IPS DF 4.7 (cell line): ENCODE measurements at regions not wholly inside any gene's neighbourhood (a gene's known extent, or its start where the extent isn't known, plus 50 kb on each side); places are given as distances from the start of the nearest gene placed in this dataset.

Experiments used
- DNase-seq: peaks from one replicate; pipeline ENCODE4 v3.0.0-alpha.2; 2013; ENCODE audit warnings: low spot score; ENCODE audit errors: extremely low read depth

- no peak for DNase-seq
These were observed 814.7 kb downstream of the GALC start for GRCh38 chr14:87178277-87178676.

- no peak for DNase-seq
These were observed 817.8 kb downstream of the GALC start for GRCh38 chr14:87175175-87175574.

- DNase-seq = no peak
These were observed 821.8 kb downstream of the GALC start for GRCh38 chr14:87171141-87171540.

GRCh38 chr14:87170179-87170578, 822.8 kb downstream of the GALC start:
- DNase-seq = no peak

- no peak for DNase-seq
These were observed 823.6 kb downstream of the GALC start for GRCh38 chr14:87169362-87169761.

GRCh38 chr14:87161502-87161901, 831.5 kb downstream of the GALC start:
- DNase-seq = no peak

GRCh38 chr14:87160989-87161388, 832.0 kb downstream of the GALC start:
- DNase-seq = no peak

GRCh38 chr14:87158283-87158682, 834.7 kb downstream of the GALC start:
- no peak for DNase-seq

- no peak for DNase-seq
These were observed 836.1 kb downstream of the GALC start for GRCh38 chr14:87156878-87157277.

- DNase-seq = no peak
These were observed 837.0 kb downstream of the GALC start for GRCh38 chr14:87155856-87156488.

- DNase-seq = no peak
These were observed 839.1 kb downstream of the GALC start for GRCh38 chr14:87153901-87154300.

- DNase-seq = no peak
These were observed 839.6 kb downstream of the GALC start for GRCh38 chr14:87153391-87153790.

GRCh38 chr14:87152693-87153092, 840.3 kb downstream of the GALC start:
- DNase-seq = no peak

GRCh38 chr14:87149583-87150354, 843.2 kb downstream of the GALC start:
- peak; percentile 82 for DNase-seq

GRCh38 chr14:87148655-87149054, 844.3 kb downstream of the GALC start:
- DNase-seq = no peak

- DNase-seq = no peak
These were observed 850.3 kb downstream of the GALC start for GRCh38 chr14:87142551-87143211.

- no peak for DNase-seq
These were observed 851.2 kb downstream of the GALC start for GRCh38 chr14:87141801-87142200.

- no peak for DNase-seq
These were observed 853.7 kb downstream of the GALC start for GRCh38 chr14:87139299-87139698.

GRCh38 chr14:87133073-87133801, 859.7 kb downstream of the GALC start:
- DNase-seq = no peak

GRCh38 chr14:87131879-87132278, 861.1 kb downstream of the GALC start:
- no peak for DNase-seq

GRCh38 chr14:87122166-87122565, 870.8 kb downstream of the GALC start:
- DNase-seq = no peak

- DNase-seq = no peak
These were observed 871.3 kb downstream of the GALC start for GRCh38 chr14:87121716-87122115.
